BLaER1 treated with 17β-estradiol and CSF1 and Interleukin-3, amounts not matched to agents 10 nM and 100 nM (cell line): ENCODE measurements at regions not wholly inside any gene's neighbourhood (a gene's known extent, or its start where the extent isn't known, plus 50 kb on each side); places are given as distances from the start of the nearest gene placed in this dataset.

Experiments used
- H3K27ac ChIP-seq, 11 experiments: shearing (Covaris generic); formaldehyde crosslinking; 2 replicates each; pipeline ENCODE4 v1.8.1; 2022
- H3K27me3 ChIP-seq, 11 experiments: shearing (Covaris generic); formaldehyde crosslinking; 2 replicates each; pipeline ENCODE4 v1.8.1; 2022
- H3K36me3 ChIP-seq, 11 experiments: shearing (Covaris generic); formaldehyde crosslinking; 2 replicates each; pipeline ENCODE4 v1.8.1; 2022
- H3K4me1 ChIP-seq, 10 experiments: shearing (Covaris generic); formaldehyde crosslinking; 2 replicates each; pipeline ENCODE4 v1.8.1; 2022
- H3K4me2 ChIP-seq, 11 experiments: shearing (Covaris generic); formaldehyde crosslinking; 2 replicates each; pipeline ENCODE4 v1.8.1; 2022
- H3K4me3 ChIP-seq, 10 experiments: shearing (Covaris generic); formaldehyde crosslinking; 2 replicates each; pipeline ENCODE4 v1.8.1; 2022
- H3K9ac ChIP-seq, 11 experiments: shearing (Covaris generic); formaldehyde crosslinking; 2 replicates each; pipeline ENCODE4 v1.8.1; 2022
- H3K9me3 ChIP-seq, 11 experiments: shearing (Covaris generic); formaldehyde crosslinking; replicated peaks in 1 of 11; 2 replicates each; pipeline ENCODE4 v1.8.1; 2022
- H4K20me1 ChIP-seq, 11 experiments: shearing (Covaris generic); formaldehyde crosslinking; 2 replicates each; pipeline ENCODE4 v1.8.1; 2022
- Cebpa-rat ChIP-seq, 11 experiments: shearing (Covaris generic); IDR thresholded peaks; 2 replicates each; pipeline ENCODE4 v1.8.1; 2022

GRCh38 chr18:34651586-34652369 lies 58.3 kb upstream of the DTNA start:
- Histone ChIP-seq H3K27me3 (no peaks in the 10 kb centered on the region), H3K36me3 (no peaks in the 10 kb centered on the region), H3K4me3 (no peak overlapping the region), H3K27ac (0 out of 22 replicates have a peak overlapping the region, but pooled peaks of 1 of the 11 experiments have one; percentile 23), H3K4me2 (peak overlapping the region; percentile 32 to 83 (median 59)), H3K9ac (no peak overlapping the region), H4K20me1 (0 out of 22 replicates have a peak, but pooled peaks cover 0 to 4% (median 0%) of the 10 kb centered on the region in 11 experiments), H3K9me3 (peaks cover 0 to 4% (median 0%) of the 10 kb centered on the region in 11 experiments; a peak in 1 of 22 replicates), H3K4me1 (peaks cover 19 to 51% (median 39%) of the 10 kb centered on the region in 10 experiments)
- TF ChIP-seq Cebpa-rat (IDR thresholded peaks at IDR 0.05), result no peak

GRCh38 chr18:34655131-34655530 lies 55.0 kb upstream of the DTNA start:
- Histone ChIP-seq H3K36me3 (no peaks in the 10 kb centered on the region), H3K4me2 (no peak overlapping the region), H3K27me3 (no peaks in the 10 kb centered on the region), H3K9ac (no peak overlapping the region), H3K27ac (no peak overlapping the region), H3K4me3 (no peak overlapping the region), H3K4me1 (peaks cover 13 to 45% (median 22%) of the 10 kb centered on the region in 10 experiments), H3K9me3 (no peaks in the 10 kb centered on the region), H4K20me1 (0 out of 22 replicates have a peak, but pooled peaks cover 0 to 4% (median 0%) of the 10 kb centered on the region in 11 experiments)
- no peak for TF ChIP-seq Cebpa-rat (IDR thresholded peaks at IDR 0.05)

GRCh38 chr18:34657860-34658500 lies 52.1 kb upstream of the DTNA start:
- Histone ChIP-seq H3K9me3 (no peaks in the 10 kb centered on the region), H3K27ac (no peak overlapping the region; a peak in 1 of 22 replicates), H3K4me2 (no peak overlapping the region), H3K4me3 (no peak overlapping the region), H3K27me3 (no peaks in the 10 kb centered on the region), H3K36me3 (no peaks in the 10 kb centered on the region), H3K4me1 (peaks cover 0 to 40% (median 0%) of the 10 kb centered on the region in 10 experiments; a peak in 7 of 20 replicates), H3K9ac (no peak overlapping the region), H4K20me1 (no peaks in the 10 kb centered on the region; a peak in 1 of 22 replicates)
- TF ChIP-seq Cebpa-rat (IDR thresholded peaks at IDR 0.05), result no peak

GRCh38 chr18:34659579-34660517 lies 50.2 kb upstream of the DTNA start:
- peaks cover 0 to 44% (median 0%) of the 10 kb centered on the region in 10 experiments; a peak in 7 of 20 replicates for H3K4me1 ChIP-seq
- TF ChIP-seq Cebpa-rat (IDR thresholded peaks at IDR 0.05), result no peak
- peak overlapping the region in 3 of 11 experiments; percentile 48 to 75 (median 74); a peak in 6 of 22 replicates for H3K9ac ChIP-seq
- H3K27me3 ChIP-seq, result no peaks in the 10 kb centered on the region
- H4K20me1 ChIP-seq, result no peaks in the 10 kb centered on the region; a peak in 1 of 22 replicates
- peak overlapping the region in 4 of 11 experiments; percentile 13 to 84 (median 70); a peak in 7 of 22 replicates for H3K4me2 ChIP-seq
- no peak overlapping the region; a peak in 1 of 20 replicates for H3K4me3 ChIP-seq
- H3K36me3 ChIP-seq, result no peaks in the 10 kb centered on the region
- H3K27ac ChIP-seq, result peak overlapping the region in 4 of 11 experiments; percentile 36 to 91 (median 81); a peak in 7 of 22 replicates
- no peaks in the 10 kb centered on the region for H3K9me3 ChIP-seq
